ENCODE measurements at regions not wholly inside any gene's neighbourhood (a gene's known extent, or its start where the extent isn't known, plus 50 kb on each side); places are given as distances from the start of the nearest gene placed in this dataset.

GRCh38 chr4:24070117-24070516 is 180.3 kb upstream of the PPARGC1A start:
- ChIA-PET CTCF (no interaction called here), POLR2A (no interaction called here)
- no TSS peak for BruUV-seq (replicated peaks)
- no peaks in the 10 kb centered on the region for H3K36me3 Mint-ChIP-seq (ENCODE audit: insufficient read depth, unreplicated experiment)
- Histone ChIP-seq H3K4me3 (ENCODE audit: low read depth, low read length) (no peak overlapping the region), H3K9me3 (no peaks in the 10 kb centered on the region), H3K4me1 (no peaks in the 10 kb centered on the region), H3K27me3 (replicated peaks; ENCODE audit: control insufficient read depth, insufficient read depth, low read length) (no peaks in the 10 kb centered on the region), H3K36me3 (ENCODE audit: control insufficient read depth, insufficient read depth, low read length) (no peaks in the 10 kb centered on the region)
- intact Hi-C loops (cut with micrococcal nuclease; ENCODE audit: unreplicated experiment), result no loop called here
- peaks cover 9% of the 10 kb centered on the region for H3K9me3 Mint-ChIP-seq (ENCODE audit: unreplicated experiment)
- no peak for TF ChIP-seq CTCF (IDR thresholded peaks at IDR 0.05; ENCODE audit: insufficient read depth in 1 of 2, low read depth in 1 of 2, low read length in 1 of 2, severe bottlenecking in 1 of 2, unreplicated experiment in 1 of 2)
- peaks cover 9% of the 10 kb centered on the region for H3K27me3 Mint-ChIP-seq (ENCODE audit: insufficient read depth, unreplicated experiment)
- no peak overlapping the region for H3K27ac Mint-ChIP-seq (ENCODE audit: unreplicated experiment)
- H3K4me3 Mint-ChIP-seq (ENCODE audit: unreplicated experiment), result no peak overlapping the region
- DNase-seq, result no peak
- no peaks in the 10 kb centered on the region for H3K4me1 Mint-ChIP-seq (ENCODE audit: low read depth, unreplicated experiment)

DNA sequence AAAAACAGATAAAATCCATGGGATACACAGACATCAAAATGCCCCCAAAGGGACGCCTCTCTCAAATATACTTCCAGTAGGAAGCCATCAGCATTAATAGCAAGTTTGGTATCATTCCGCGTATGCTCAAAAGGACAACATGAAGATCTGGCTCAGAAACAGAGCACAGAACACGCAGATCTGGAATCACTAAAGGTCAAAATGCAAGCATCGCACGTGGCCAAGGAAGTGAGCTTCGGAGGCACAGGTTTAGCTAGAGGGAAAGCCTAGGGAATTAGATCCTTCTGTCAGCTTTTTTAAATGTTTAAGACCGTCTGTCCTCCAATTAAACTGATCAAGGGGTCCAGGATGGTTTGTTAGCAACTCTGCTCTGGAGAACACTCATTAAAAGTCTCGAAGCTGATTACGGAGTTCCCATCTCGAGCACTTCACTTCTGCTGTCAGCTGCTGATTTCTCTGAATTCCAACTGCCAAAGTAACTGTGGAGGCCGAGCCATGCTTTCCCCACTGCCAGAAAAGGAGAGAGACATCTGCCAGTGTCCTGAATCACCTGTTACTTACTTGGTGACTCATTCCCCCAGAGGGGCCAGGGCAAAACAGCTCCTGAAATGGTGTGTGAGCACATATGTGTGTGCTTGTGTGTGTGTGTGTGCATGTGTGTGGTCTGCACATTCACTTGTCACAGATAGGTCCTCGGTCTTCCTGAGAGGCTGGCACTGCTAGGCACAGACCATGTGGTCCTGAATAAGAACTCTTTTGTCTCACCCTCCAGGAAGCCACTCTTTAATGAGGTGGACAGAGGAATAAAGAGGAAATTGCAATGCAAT is 177.7 kb upstream of the PPARGC1A start:
- POLR2A ChIA-PET, result no interaction called here
- DNase-seq, result no peak
- no peak for TF ChIP-seq CTCF (IDR thresholded peaks at IDR 0.05; ENCODE audit: insufficient read depth in 1 of 2, low read depth in 1 of 2, low read length in 1 of 2, severe bottlenecking in 1 of 2, unreplicated experiment in 1 of 2)
- no TSS peak for BruUV-seq (replicated peaks)
- Mint-ChIP-seq H3K36me3 (ENCODE audit: insufficient read depth, unreplicated experiment) (no peaks in the 10 kb centered on the region), H3K27me3 (ENCODE audit: insufficient read depth, unreplicated experiment) (peaks cover 9% of the 10 kb centered on the region), H3K27ac (ENCODE audit: unreplicated experiment) (no peak overlapping the region), H3K4me3 (ENCODE audit: unreplicated experiment) (no peak overlapping the region), H3K4me1 (ENCODE audit: low read depth, unreplicated experiment) (no peaks in the 10 kb centered on the region), H3K9me3 (ENCODE audit: unreplicated experiment) (no peaks in the 10 kb centered on the region)
- Histone ChIP-seq H3K4me3 (ENCODE audit: low read depth, low read length) (no peak overlapping the region), H3K27me3 (replicated peaks; ENCODE audit: control insufficient read depth, insufficient read depth, low read length) (no peaks in the 10 kb centered on the region), H3K4me1 (no peaks in the 10 kb centered on the region), H3K36me3 (ENCODE audit: control insufficient read depth, insufficient read depth, low read length) (no peaks in the 10 kb centered on the region), H3K9me3 (no peaks in the 10 kb centered on the region)
- CTCF ChIA-PET, result no interaction called here
- intact Hi-C loops (cut with micrococcal nuclease; ENCODE audit: unreplicated experiment), result no loop called here

DNA sequence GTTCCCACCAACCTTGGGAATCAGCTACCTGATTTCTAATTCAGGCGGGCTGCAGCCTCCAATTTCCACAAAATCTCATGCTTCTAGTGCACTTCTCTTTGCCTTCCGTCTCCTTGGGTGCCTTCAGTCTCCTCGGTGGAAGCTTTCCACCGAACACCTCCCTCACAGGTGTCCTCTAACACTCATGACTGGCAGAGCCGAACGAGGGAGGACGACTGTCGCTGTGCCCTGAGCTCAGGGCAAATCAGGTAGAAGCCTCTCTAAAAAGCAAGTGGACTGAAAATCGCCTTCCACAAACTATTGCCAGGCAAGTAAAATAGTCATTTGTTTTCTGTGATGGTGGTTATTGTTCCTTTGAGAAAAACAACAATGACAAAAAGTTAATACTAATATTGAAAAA is 176.1 kb upstream of the PPARGC1A start:
- POLR2A ChIA-PET, result no interaction called here
- intact Hi-C loops (cut with micrococcal nuclease; ENCODE audit: unreplicated experiment), result no loop called here
- no TSS peak for BruUV-seq (replicated peaks)
- TF ChIP-seq CTCF (IDR thresholded peaks at IDR 0.05; ENCODE audit: insufficient read depth in 1 of 2, low read depth in 1 of 2, low read length in 1 of 2, severe bottlenecking in 1 of 2, unreplicated experiment in 1 of 2), result no peak
- Histone ChIP-seq H3K36me3 (ENCODE audit: control insufficient read depth, insufficient read depth, low read length) (no peaks in the 10 kb centered on the region), H3K4me3 (ENCODE audit: low read depth, low read length) (no peak overlapping the region), H3K9me3 (no peaks in the 10 kb centered on the region), H3K27me3 (replicated peaks; ENCODE audit: control insufficient read depth, insufficient read depth, low read length) (no peaks in the 10 kb centered on the region), H3K4me1 (no peaks in the 10 kb centered on the region)
- DNase-seq, result no peak
- Mint-ChIP-seq H3K4me1 (ENCODE audit: low read depth, unreplicated experiment) (no peaks in the 10 kb centered on the region), H3K36me3 (ENCODE audit: insufficient read depth, unreplicated experiment) (no peaks in the 10 kb centered on the region), H3K4me3 (ENCODE audit: unreplicated experiment) (no peak overlapping the region), H3K27me3 (ENCODE audit: insufficient read depth, unreplicated experiment) (peaks cover 9% of the 10 kb centered on the region), H3K27ac (ENCODE audit: unreplicated experiment) (no peak overlapping the region), H3K9me3 (ENCODE audit: unreplicated experiment) (no peaks in the 10 kb centered on the region)
- CTCF ChIA-PET, result interaction anchor here (0.9 kb wide), 1 partner anchor 210 kb away, joined by 3 read pairs; no protein-coding TSS in a partner anchor
